Mesothelial cell of epicardium (in vitro differentiated cells): ENCODE measurements at regions not wholly inside any gene's neighbourhood (a gene's known extent, or its start where the extent isn't known, plus 50 kb on each side); places are given as distances from the start of the nearest gene placed in this dataset.

Source experiments
- DNase-seq, 2 experiments: peaks; one replicate each; pipeline ENCODE4 v3.0.0; 2021; ENCODE audit warnings: low spot score in 2 of 2; ENCODE audit not compliant: unreplicated experiment in 2 of 2
- H3K27ac Mint-ChIP-seq: 2 replicates; pipeline ENCODE4 v1.8.0; 2021; ENCODE audit warnings: mixed read lengths
- H3K27me3 Mint-ChIP-seq: 2 replicates; pipeline ENCODE4 v1.8.0; 2021; ENCODE audit warnings: low read depth, mixed read lengths
- H3K36me3 Mint-ChIP-seq: 2 replicates; pipeline ENCODE4 v1.8.0; 2021; ENCODE audit warnings: mixed read lengths
- H3K4me1 Mint-ChIP-seq: 2 replicates; pipeline ENCODE4 v1.8.0; 2021; ENCODE audit warnings: mixed read lengths
- H3K4me3 Mint-ChIP-seq: 2 replicates; pipeline ENCODE4 v1.8.0; 2021; ENCODE audit warnings: mild to moderate bottlenecking, moderate library complexity, mixed read lengths
- H3K9me3 Mint-ChIP-seq: 2 replicates; pipeline ENCODE4 v1.8.0; 2021; ENCODE audit warnings: mixed read lengths
- CTCF ChIP-seq: fragments of 200-600 bp; sonication (generic); IDR thresholded peaks from one replicate; pipeline ENCODE4 v1.5.0; 2021; ENCODE audit warnings: antibody characterized with exemption; ENCODE audit not compliant: unreplicated experiment

- no peak overlapping the region for H3K27ac Mint-ChIP-seq
- no peak for TF ChIP-seq CTCF
- H3K4me3 Mint-ChIP-seq, result no peak overlapping the region
- peaks cover 29% of the 10 kb centered on the region for H3K9me3 Mint-ChIP-seq
- no peaks in the 10 kb centered on the region for H3K27me3 Mint-ChIP-seq
- peaks cover 4% of the 10 kb centered on the region for H3K36me3 Mint-ChIP-seq
- no peak for DNase-seq
- H3K4me1 Mint-ChIP-seq, result no peaks in the 10 kb centered on the region
Observed at GRCh38 chr15:85306946-85307686, 73.3 kb upstream of the AKAP13 start.

GRCh38 chr15:85307687-85308045 lies 72.7 kb upstream of the AKAP13 start:
- Mint-ChIP-seq H3K9me3 (peaks cover 29% of the 10 kb centered on the region), H3K4me1 (no peaks in the 10 kb centered on the region), H3K27ac (no peak overlapping the region), H3K36me3 (peaks cover 4% of the 10 kb centered on the region), H3K27me3 (no peaks in the 10 kb centered on the region), H3K4me3 (no peak overlapping the region)
- TF ChIP-seq CTCF, result no peak
- DNase-seq, result no peak

- TF ChIP-seq CTCF, result no peak
- no peak overlapping the region for H3K4me3 Mint-ChIP-seq
- no peak overlapping the region for H3K27ac Mint-ChIP-seq
- peaks cover 28% of the 10 kb centered on the region for H3K9me3 Mint-ChIP-seq
- peaks cover 4% of the 10 kb centered on the region for H3K36me3 Mint-ChIP-seq
- H3K4me1 Mint-ChIP-seq, result peaks cover 7% of the 10 kb centered on the region
- H3K27me3 Mint-ChIP-seq, result no peaks in the 10 kb centered on the region
- no peak for DNase-seq
Observed at GRCh38 chr15:85311647-85312046, 68.8 kb upstream of the AKAP13 start.

- TF ChIP-seq CTCF, result no peak
- Mint-ChIP-seq H3K4me1 (peaks cover 7% of the 10 kb centered on the region), H3K9me3 (peaks cover 28% of the 10 kb centered on the region), H3K27me3 (no peaks in the 10 kb centered on the region), H3K27ac (no peak overlapping the region), H3K36me3 (peaks cover 4% of the 10 kb centered on the region), H3K4me3 (no peak overlapping the region)
- DNase-seq, result no peak
Observed at GRCh38 chr15:85312486-85312885, 67.9 kb upstream of the AKAP13 start.

GRCh38 chr15:85312929-85313331 lies 67.5 kb upstream of the AKAP13 start:
- TF ChIP-seq CTCF, result no peak
- Mint-ChIP-seq H3K27ac (no peak overlapping the region), H3K4me3 (no peak overlapping the region), H3K27me3 (no peaks in the 10 kb centered on the region), H3K4me1 (peaks cover 7% of the 10 kb centered on the region), H3K36me3 (peaks cover 4% of the 10 kb centered on the region), H3K9me3 (peaks cover 28% of the 10 kb centered on the region)
- DNase-seq, result no peak

- Mint-ChIP-seq H3K27me3 (no peaks in the 10 kb centered on the region), H3K36me3 (peaks cover 4% of the 10 kb centered on the region), H3K27ac (no peak overlapping the region), H3K9me3 (peaks cover 28% of the 10 kb centered on the region), H3K4me3 (no peak overlapping the region), H3K4me1 (peaks cover 7% of the 10 kb centered on the region)
- no peak for DNase-seq
- no peak for TF ChIP-seq CTCF
Observed at GRCh38 chr15:85313339-85313738, 67.1 kb upstream of the AKAP13 start.
